A549 (cell line): ENCODE measurements at regions not wholly inside any gene's neighbourhood (a gene's known extent, or its start where the extent isn't known, plus 50 kb on each side); places are given as distances from the start of the nearest gene placed in this dataset.

Experiments
- CHD2 ChIP-seq: fragments of 150-350 bp; IDR thresholded peaks from 2 replicates; pipeline ENCODE4 v1.6.1; 2014; ENCODE audit warnings: low read length; ENCODE audit not compliant: partially characterized antibody
- CTCF ChIP-seq: fragments of >200 bp; sonication (Bioruptor Twin); formaldehyde crosslinking; IDR thresholded peaks from 3 replicates; pipeline ENCODE4 v1.5.1; 2016
- HOXA7 ChIP-seq: fragments of 250-450 bp; sonication (Bioruptor Pico); IDR thresholded peaks from 2 replicates; pipeline ENCODE4 v1.5.0; 2020; ENCODE audit warnings: mild to moderate bottlenecking, moderate library complexity
- MAFK ChIP-seq: fragments of 450-650 bp; IDR thresholded peaks from 2 replicates; pipeline ENCODE4 v1.6.1; 2014; ENCODE audit not compliant: partially characterized antibody
- MAX ChIP-seq: IDR thresholded peaks from 2 replicates; pipeline ENCODE4 v1.6.1; 2012
- NFE2L2 ChIP-seq: fragments of 150-350 bp; conservative IDR thresholded peaks from 2 replicates; pipeline ENCODE4 v1.6.1; 2014; ENCODE audit warnings: low read length
- POLR2A ChIP-seq: IDR thresholded peaks from 2 replicates; pipeline ENCODE4 v1.6.1; 2012; ENCODE audit warnings: mild to moderate bottlenecking, low read length
- REST ChIP-seq: fragments of 200-600 bp; sonication (generic); IDR thresholded peaks from 2 replicates; pipeline ENCODE4 v1.6.1; 2016; ENCODE audit warnings: antibody characterized with exemption, mild to moderate bottlenecking, moderate library complexity
- ZFP36 ChIP-seq: fragments of 450-650 bp; IDR thresholded peaks from 2 replicates; pipeline ENCODE4 v1.6.1; 2014; ENCODE audit warnings: borderline replicate concordance; ENCODE audit not compliant: partially characterized antibody
- ZNF302 ChIP-seq: fragments of 250-450 bp; sonication (Bioruptor Pico); IDR thresholded peaks from 2 replicates; pipeline ENCODE4 v1.9.0; 2021; ENCODE audit warnings: inconsistent platforms, mild to moderate bottlenecking, moderate library complexity
- TF ChIP-seq, protein P1 (sequence below): fragments of >200 bp; sonication (Bioruptor Twin); formaldehyde crosslinking; IDR thresholded peaks from 2 replicates; pipeline ENCODE4 v1.6.1; 2016

DNA sequence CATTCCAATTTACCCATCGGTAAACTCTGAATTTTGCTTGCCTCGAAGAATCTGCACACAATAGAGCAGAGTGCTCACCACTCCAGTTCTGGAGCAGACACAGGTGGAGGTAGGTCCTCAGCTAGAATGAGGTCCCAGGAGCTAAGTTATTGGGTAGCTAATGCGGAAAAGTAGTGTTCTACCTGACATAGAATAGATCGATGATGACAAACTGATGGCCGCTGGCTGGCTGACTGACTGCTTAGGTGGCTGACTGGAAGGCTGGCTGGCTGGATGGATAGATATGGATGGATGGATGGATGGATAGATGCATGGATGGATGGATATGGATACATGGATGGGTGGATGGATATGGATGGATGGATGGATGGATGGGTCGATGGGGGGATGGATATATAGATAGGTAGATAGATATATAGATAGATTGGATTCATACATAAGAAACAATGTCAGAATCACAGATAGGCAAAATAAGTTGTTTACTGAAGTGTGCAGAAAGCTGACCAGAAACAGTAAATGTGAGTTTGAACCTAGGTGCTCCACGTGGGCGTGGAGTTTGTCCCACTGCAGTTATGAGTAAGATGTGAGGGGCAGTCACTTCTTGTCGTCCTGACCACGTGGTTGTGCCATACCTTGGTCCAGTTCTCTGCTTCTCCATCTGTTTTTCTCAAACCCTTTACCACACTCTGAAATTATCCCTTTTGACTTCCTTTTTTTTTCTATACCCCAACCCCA lies 62.1 kb downstream of the TBXT start:
- no peak for TF ChIP-seq REST
- TF ChIP-seq, protein P1, sequence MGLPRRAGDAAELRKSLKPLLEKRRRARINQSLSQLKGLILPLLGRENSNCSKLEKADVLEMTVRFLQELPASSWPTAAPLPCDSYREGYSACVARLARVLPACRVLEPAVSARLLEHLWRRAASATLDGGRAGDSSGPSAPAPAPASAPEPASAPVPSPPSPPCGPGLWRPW = no peak
- no peak for TF ChIP-seq MAX
- no peak for TF ChIP-seq POLR2A
- no peak for TF ChIP-seq CTCF
- TF ChIP-seq CHD2 = no peak
- TF ChIP-seq ZNF302 (CRISPR knock-in tag) = no peak
- TF ChIP-seq NFE2L2 = no peak
- TF ChIP-seq ZFP36 = no peak
- TF ChIP-seq MAFK = no peak
- TF ChIP-seq HOXA7 (CRISPR knock-in tag) = no peak
